ENCODE measurements at regions not wholly inside any gene's neighbourhood (a gene's known extent, or its start where the extent isn't known, plus 50 kb on each side); places are given as distances from the start of the nearest gene placed in this dataset.

DNA sequence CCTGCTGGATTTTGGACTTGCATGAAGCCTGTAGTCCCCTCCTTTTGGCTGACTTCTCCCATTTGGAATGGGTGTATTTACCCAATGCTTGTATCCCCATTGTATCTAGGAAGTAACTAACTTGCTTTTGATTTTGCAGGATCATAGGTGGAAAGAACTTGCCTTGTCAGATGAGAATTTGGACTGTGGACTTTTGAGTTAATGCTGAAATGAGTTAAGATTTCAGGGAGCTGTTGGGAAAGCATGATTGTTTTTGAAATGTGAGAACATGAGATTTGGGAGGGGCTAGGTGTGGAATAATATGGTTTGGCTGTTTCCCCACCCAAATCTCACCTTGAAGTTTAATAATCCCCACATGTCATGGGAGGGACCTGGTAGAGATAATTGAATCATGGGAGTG, 189.6 kb upstream of the CDKN2B start:
- TF ChIP-seq CTCF (IDR thresholded peaks at IDR 0.05) (no peak), EZH2 (IDR thresholded peaks at IDR 0.05; ENCODE audit: borderline replicate concordance, insufficient read depth, low read depth, low read length, poor library complexity, severe bottlenecking) (no peak)
